ENCODE measurements at regions not wholly inside any gene's neighbourhood (a gene's known extent, or its start where the extent isn't known, plus 50 kb on each side); places are given as distances from the start of the nearest gene placed in this dataset.

DNA sequence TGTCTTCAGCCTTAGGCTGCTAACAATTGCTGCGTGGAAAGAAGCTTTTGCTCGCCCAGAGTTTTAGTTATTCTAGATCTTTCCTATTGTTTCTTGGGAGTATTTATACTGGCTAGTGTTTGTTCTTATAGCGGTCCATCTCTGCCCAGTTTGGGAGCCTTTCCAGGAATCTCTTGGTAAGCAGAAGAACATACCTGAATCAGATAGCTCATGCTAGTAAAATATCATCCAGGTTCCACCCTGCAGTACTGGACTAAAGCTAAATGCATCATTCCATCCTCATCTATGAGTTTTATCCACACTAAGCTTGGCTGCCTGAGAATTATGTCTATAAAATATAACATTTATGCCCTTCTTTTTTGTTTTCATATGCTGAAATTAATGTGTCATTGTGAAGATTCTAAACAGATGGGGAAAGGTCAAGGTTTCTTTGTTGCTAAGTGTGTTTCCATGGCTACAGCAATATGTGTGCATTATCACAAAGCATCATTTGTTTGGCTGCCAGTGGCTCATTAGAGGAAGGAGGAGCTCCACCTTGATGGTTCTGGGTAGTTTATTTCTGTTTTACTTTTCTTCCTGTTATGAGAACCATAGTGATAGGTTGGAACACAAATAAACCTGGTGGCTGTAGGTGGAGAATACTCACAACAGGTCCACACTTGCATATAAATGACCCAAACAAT, 182.8 kb downstream of the PIK3C3 start:
- DNase-seq (ENCODE audit: low read depth in 1 of 2, low spot score in 2 of 2): no peak
- Histone ChIP-seq H3K27ac (no peak overlapping the region), H3K4me3 (no peak overlapping the region), H3K9me3 (replicated peaks) (peaks cover 10% of the 10 kb centered on the region), H3K27me3 (replicated peaks) (no peaks in the 10 kb centered on the region), H3K36me3 (no peaks in the 10 kb centered on the region), H3K4me1 (replicated peaks) (no peaks in the 10 kb centered on the region)

DNA sequence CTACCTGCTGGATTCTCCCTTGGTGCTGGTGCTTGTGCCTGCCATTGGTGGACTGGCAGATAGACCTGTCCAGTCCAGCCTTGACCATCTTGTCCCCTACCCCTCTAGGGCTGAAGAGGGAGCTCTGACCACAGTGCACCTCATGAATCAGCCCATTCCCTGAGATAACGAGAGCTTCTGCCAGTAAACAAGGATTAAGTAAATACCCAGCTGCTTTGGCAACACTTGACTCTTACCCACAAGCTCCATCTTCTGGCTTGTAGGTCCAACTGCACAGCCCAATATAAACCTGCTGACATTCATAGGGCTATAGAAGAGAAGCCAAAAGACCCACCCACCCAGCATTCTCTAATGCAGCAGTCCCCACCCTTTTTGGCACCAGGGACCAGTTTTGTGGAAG, 186.4 kb downstream of the PIK3C3 start:
- DNase-seq (ENCODE audit: low read depth in 1 of 2, low spot score in 2 of 2): no peak

DNA sequence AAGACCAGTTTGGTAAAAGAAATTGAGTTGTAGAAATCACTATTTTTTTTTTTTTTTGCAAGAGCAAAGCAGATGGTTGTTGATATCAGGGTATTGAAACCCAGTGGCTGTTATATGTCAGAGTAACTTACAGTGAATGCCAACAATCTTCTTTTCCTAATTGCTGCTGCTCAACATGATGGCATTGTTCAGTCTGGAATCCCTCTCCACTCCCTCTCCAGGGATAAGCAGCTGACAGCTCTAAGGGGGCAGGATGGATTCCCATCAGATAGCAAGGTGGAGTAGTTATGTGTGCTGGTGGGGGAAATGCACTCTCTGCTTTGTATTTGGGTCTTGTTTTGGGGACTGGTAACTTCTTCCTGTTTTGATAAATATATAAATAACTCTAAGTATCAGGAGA, 200.0 kb downstream of the PIK3C3 start:
- Histone ChIP-seq H3K36me3 (no peaks in the 10 kb centered on the region), H3K4me1 (replicated peaks) (no peaks in the 10 kb centered on the region), H3K27me3 (replicated peaks) (no peaks in the 10 kb centered on the region), H3K27ac (no peak overlapping the region), H3K4me3 (no peak overlapping the region), H3K9me3 (replicated peaks) (no peaks in the 10 kb centered on the region)
- DNase-seq (ENCODE audit: low read depth in 1 of 2, low spot score in 2 of 2): no peak

More for the DNA sequence above, 186.4 kb downstream of the PIK3C3 start:
- Histone ChIP-seq H3K4me1 (replicated peaks) (peaks cover under 1% of the 10 kb centered on the region; the same call in 1 of the 2 replicates), H3K4me3 (no peak overlapping the region), H3K27me3 (replicated peaks) (no peaks in the 10 kb centered on the region), H3K9me3 (replicated peaks) (peaks cover 10% of the 10 kb centered on the region), H3K36me3 (no peaks in the 10 kb centered on the region), H3K27ac (no peak overlapping the region)

DNA sequence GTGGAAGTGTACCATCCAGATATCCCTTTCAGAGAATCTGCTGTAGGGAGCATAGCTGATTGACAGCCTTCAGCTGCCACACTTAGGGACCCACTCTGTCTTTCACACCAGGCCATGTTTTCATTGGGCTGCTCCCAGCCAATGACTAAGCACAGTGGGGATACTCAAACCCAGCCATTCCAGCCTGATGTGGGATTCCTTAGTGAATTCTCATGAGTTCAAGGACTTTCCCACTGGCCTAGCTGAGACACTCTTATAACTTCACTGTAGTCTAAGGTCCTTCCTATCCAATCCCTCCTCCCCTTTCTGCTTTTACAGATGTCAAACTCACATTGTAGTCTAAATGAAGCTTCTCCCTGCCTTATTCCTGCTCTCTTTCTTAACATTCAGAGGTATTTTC, 201.2 kb downstream of the PIK3C3 start:
- Histone ChIP-seq H3K4me1 (replicated peaks) (no peaks in the 10 kb centered on the region), H3K4me3 (no peak overlapping the region), H3K27ac (no peak overlapping the region), H3K36me3 (no peaks in the 10 kb centered on the region), H3K27me3 (replicated peaks) (no peaks in the 10 kb centered on the region), H3K9me3 (replicated peaks) (no peaks in the 10 kb centered on the region)
- DNase-seq (ENCODE audit: low read depth in 1 of 2, low spot score in 2 of 2): no peak

DNA sequence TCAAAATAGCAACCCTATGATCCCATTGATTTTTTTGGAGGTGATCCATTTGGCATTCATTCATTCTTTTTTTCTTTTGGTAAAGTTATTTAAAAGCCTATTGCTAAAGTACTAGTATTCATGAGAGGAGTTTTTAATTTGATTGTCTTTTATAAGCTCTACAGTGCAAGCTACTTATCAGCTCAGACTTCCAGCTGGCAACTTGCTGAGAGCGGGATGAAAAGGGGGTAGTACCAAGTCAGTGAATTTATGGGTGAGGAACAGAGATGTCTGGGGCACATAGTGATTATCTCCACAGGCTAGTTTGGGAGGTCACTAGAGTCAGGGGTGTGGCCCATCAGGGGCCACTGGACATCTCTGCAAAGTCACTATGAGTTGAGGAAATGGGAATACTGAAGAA, 202.4 kb downstream of the PIK3C3 start:
- no peak overlapping the region for H3K4me3 ChIP-seq
- no peak overlapping the region for H3K27ac ChIP-seq
- no peak for DNase-seq (ENCODE audit: low read depth in 1 of 2, low spot score in 2 of 2)
- H3K4me1 ChIP-seq (replicated peaks): no peaks in the 10 kb centered on the region
- H3K36me3 ChIP-seq: no peaks in the 10 kb centered on the region
- H3K27me3 ChIP-seq (replicated peaks): no peaks in the 10 kb centered on the region
- H3K9me3 ChIP-seq (replicated peaks): no peaks in the 10 kb centered on the region

DNA sequence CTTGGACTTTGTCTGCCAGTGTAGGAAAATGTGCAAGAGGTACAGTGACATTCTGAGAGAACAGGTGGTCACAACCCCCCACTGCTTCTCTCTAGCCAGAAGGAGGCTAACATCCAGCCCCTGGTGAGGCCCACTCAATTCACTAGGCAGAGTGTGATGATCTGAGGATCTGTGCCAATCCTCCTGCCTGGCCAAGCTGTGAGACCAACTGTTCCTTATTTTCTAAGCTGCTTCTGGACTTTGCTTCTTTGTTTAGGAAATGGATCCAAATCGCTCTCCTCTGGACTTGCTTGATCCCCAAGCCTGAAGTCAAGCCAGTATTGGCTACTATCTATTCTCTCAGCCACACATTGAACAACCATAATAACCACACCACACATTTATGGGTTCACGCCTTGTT, 202.8 kb downstream of the PIK3C3 start:
- Histone ChIP-seq H3K4me1 (replicated peaks) (no peaks in the 10 kb centered on the region), H3K36me3 (no peaks in the 10 kb centered on the region), H3K9me3 (replicated peaks) (no peaks in the 10 kb centered on the region), H3K27ac (no peak overlapping the region), H3K27me3 (replicated peaks) (no peaks in the 10 kb centered on the region), H3K4me3 (no peak overlapping the region)
- no peak for DNase-seq (ENCODE audit: low read depth in 1 of 2, low spot score in 2 of 2)

DNA sequence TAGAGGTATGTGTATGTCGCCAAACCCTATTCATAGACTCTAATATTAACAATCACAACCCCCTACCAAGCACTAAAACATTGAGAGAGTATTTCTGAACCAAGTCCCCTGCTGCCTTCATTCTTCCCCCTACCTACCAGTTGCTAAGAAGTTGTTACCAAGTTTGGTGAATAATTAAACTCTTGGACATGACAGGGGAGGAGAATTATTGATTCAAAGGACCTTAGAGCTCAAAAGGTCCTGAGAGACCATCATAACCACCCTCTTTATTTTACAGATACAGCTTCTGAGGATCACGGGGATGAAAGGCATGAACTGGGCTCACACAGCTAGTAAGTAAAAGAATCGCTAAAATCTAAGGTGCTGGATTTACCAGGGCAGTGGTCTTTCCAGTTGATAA, 204.1 kb downstream of the PIK3C3 start:
- Histone ChIP-seq H3K4me3 (no peak overlapping the region), H3K4me1 (replicated peaks) (peaks cover under 1% of the 10 kb centered on the region; the same call in 1 of the 2 replicates), H3K9me3 (replicated peaks) (no peaks in the 10 kb centered on the region), H3K27ac (no peak overlapping the region), H3K36me3 (no peaks in the 10 kb centered on the region), H3K27me3 (replicated peaks) (no peaks in the 10 kb centered on the region)
- DNase-seq (ENCODE audit: low read depth in 1 of 2, low spot score in 2 of 2): no peak

DNA sequence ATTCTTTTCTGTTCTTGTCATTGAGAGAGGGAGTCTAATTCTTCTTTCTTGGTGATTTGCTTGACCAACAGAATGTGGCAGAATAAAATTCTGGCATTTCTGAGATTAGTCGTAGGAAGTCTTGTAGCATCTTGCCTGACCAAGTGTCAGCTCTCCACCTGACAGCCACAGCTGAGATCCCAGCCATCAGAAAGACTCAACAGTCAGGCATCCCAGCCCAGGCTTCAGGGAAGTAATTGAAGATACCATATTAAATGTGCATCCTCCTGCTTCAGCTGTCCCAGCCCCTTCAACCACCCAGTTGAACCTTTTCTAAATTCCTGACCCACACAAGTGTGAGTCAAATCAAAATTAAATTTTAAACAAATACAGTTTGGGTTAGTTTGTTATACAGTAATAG, 208.3 kb downstream of the PIK3C3 start:
- Histone ChIP-seq H3K4me3 (no peak overlapping the region), H3K4me1 (replicated peaks) (peaks cover 18% of the 10 kb centered on the region), H3K9me3 (replicated peaks) (no peaks in the 10 kb centered on the region), H3K27ac (no peak overlapping the region), H3K27me3 (replicated peaks) (no peaks in the 10 kb centered on the region), H3K36me3 (no peaks in the 10 kb centered on the region)
- DNase-seq (ENCODE audit: low read depth in 1 of 2, low spot score in 2 of 2): no peak

DNA sequence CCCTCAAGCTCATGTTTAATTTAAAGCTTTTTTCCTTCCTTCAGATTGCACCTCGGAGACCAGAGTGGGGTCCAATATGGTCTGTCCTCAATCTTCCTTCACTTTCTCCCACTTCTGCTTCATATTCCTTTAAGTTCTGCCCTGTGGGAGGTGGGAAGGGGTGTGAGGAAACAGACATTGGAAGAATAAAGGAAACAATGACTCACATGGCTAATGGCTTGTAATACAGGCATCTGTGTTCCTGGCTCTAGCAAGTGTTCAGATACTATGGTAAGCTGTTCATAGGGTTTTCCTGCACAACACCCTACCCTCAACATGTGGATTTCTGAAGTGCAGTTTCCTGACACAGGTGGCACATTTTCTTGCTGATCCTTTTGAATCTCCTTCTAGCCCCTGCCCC, 209.5 kb downstream of the PIK3C3 start:
- no peaks in the 10 kb centered on the region for H3K36me3 ChIP-seq
- no peak overlapping the region for H3K4me3 ChIP-seq
- no peaks in the 10 kb centered on the region for H3K9me3 ChIP-seq (replicated peaks)
- no peak overlapping the region for H3K27ac ChIP-seq
- no peak for DNase-seq (ENCODE audit: low read depth in 1 of 2, low spot score in 2 of 2)
- H3K27me3 ChIP-seq (replicated peaks): no peaks in the 10 kb centered on the region
- H3K4me1 ChIP-seq (replicated peaks): peaks cover 31% of the 10 kb centered on the region

DNA sequence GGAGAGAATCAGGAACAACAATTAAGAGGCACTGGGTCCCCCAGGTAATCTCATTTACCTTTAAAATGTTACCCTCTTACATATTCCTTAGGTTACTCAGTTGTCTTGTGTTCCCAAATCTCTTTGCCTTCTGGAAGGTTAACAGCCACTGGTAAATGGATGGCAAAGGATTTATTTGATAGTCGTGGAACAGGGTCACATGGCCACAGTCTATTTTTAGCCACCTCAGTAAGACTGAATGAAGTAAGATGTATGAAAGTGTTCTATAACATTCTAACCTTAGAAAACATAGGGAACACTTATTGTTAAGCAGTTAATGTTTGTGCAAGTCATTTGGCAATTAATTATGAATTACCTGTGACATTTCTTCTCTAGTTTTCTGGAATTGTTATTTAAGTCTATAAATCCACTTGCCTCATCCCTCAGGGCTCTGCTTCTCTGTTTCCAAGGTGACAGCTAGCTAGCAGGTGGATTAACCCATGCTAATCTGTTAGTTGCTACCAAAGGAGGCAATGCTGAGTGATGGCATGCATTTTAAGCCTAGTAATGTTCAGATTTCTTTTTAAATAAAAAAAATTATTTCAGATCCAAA, 211.0 kb downstream of the PIK3C3 start:
- Histone ChIP-seq H3K4me1 (replicated peaks) (peaks cover 31% of the 10 kb centered on the region), H3K36me3 (no peaks in the 10 kb centered on the region), H3K9me3 (replicated peaks) (no peaks in the 10 kb centered on the region), H3K27me3 (replicated peaks) (no peaks in the 10 kb centered on the region), H3K27ac (no peak overlapping the region), H3K4me3 (no peak overlapping the region)
- no peak for DNase-seq (ENCODE audit: low read depth in 1 of 2, low spot score in 2 of 2)

DNA sequence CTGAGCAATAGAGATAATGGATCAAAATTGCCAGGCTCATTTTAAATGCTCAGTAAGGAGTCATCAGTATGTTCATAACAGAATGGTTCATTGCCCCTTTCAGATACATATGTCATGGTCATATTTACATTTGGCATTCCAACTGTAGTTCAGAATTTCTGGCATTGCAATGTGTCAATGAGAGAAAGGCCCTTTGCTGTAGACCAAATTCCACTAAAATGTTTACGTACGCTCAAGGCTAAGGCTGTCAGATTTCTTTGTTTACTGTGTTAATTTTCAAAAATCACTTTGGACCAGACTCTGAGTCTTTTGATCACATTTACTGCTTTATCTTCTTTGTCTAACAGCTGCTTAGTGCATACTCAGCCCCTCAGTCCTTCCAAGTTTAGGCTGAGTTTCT, 213.5 kb downstream of the PIK3C3 start:
- Histone ChIP-seq H3K27me3 (replicated peaks) (no peaks in the 10 kb centered on the region), H3K4me1 (replicated peaks) (peaks cover 31% of the 10 kb centered on the region), H3K9me3 (replicated peaks) (no peaks in the 10 kb centered on the region), H3K27ac (peak overlapping the region; percentile 59), H3K36me3 (no peaks in the 10 kb centered on the region), H3K4me3 (no peak overlapping the region)
- peak in 1 of 2 experiments; percentile 53 for DNase-seq (ENCODE audit: low read depth in 1 of 2, low spot score in 2 of 2)

DNA sequence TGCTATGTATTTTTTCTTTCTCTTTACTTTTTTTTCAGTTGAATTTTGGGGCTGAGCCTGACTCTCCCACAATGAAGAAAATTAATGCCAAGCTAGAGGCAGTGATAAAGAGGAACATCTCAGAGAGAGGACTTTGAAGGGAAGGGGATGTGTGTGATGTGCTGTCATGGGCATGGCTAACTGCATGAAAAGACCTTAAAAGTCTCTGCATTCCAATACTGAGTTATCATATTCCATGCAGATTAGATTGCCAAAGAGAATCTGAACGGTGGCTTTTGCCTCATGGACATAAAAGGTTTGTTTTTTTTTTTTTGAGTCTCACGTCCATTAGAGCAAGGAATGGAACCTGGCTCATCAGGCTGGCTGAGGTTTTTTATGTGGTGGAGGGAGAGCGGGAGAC, 213.9 kb downstream of the PIK3C3 start:
- peak overlapping the region; percentile 59 for H3K27ac ChIP-seq

DNA sequence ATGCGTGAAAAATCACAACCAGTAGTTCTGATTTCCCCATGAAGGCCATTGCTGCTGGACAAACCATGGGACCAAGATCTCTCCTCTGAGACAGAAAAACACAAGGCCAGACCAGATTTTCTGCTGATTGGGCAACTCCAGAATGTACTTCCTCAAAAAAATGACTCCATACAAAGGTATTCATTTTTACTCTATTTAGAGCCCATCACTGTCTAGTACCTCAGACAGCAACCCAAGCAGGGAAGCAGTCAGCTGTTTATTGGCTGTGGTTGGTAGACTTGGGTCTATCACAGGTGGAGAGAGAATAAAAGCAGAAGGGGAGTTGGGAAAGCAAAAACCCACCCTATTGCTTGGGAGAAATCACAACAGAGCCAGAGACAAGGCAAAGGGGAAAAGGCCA, 219.9 kb downstream of the PIK3C3 start:
- Histone ChIP-seq H3K27me3 (replicated peaks) (no peaks in the 10 kb centered on the region), H3K27ac (no peak overlapping the region), H3K36me3 (no peaks in the 10 kb centered on the region), H3K4me1 (replicated peaks) (no peaks in the 10 kb centered on the region), H3K4me3 (no peak overlapping the region), H3K9me3 (replicated peaks) (no peaks in the 10 kb centered on the region)
- DNase-seq (ENCODE audit: low read depth in 1 of 2, low spot score in 2 of 2): no peak

More for the DNA sequence above, 213.9 kb downstream of the PIK3C3 start:
- no peaks in the 10 kb centered on the region for H3K9me3 ChIP-seq (replicated peaks)
- H3K27me3 ChIP-seq (replicated peaks): no peaks in the 10 kb centered on the region
- H3K4me3 ChIP-seq: no peak overlapping the region
- H3K4me1 ChIP-seq (replicated peaks): peaks cover 31% of the 10 kb centered on the region
- no peak for DNase-seq (ENCODE audit: low read depth in 1 of 2, low spot score in 2 of 2)
- no peaks in the 10 kb centered on the region for H3K36me3 ChIP-seq

DNA sequence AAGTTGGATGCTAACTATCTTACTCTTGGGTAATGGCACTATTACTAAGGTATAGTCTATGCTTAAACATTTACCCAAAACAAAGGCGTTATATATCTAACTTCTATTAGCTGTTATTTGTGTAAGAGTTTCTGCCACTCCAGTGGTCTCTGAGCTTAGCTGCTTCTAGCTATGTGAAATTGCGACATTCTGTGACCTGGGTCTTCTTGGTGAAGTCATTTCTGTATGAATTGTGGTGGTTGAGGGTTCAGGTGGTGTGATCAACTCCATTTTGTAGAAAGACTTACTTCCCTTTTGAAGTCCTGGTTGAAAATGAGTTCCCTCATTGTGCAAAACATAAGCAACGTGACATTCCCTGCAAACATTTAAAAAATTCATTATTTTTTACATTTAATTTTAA, 221.6 kb downstream of the PIK3C3 start:
- H3K9me3 ChIP-seq (replicated peaks): no peaks in the 10 kb centered on the region

DNA sequence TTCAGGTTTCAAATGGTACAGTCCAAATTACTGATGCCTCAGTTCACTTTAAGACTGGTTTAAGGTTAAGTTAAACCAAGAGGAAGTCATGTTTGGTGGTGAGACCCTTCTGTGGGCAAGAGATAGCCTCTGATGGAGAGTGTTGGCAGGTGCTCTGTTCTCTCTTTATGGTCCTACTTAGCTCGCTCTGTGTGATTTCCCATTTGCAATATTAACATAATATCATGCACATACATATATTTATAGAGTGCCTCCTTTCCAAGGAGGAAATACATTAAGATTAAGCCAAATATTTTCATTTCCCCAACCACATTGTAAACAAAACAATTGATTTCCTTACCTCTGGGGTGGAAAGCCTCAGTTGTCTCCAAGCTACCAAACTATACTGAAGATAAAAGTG, 222.4 kb downstream of the PIK3C3 start:
- no peaks in the 10 kb centered on the region for H3K9me3 ChIP-seq (replicated peaks)
- H3K27me3 ChIP-seq (replicated peaks): no peaks in the 10 kb centered on the region
- H3K36me3 ChIP-seq: no peaks in the 10 kb centered on the region
- no peak overlapping the region for H3K27ac ChIP-seq
- peaks cover 10% of the 10 kb centered on the region for H3K4me1 ChIP-seq (replicated peaks)
- no peak overlapping the region for H3K4me3 ChIP-seq
- no peak for DNase-seq (ENCODE audit: low read depth in 1 of 2, low spot score in 2 of 2)

More for the DNA sequence above, 221.6 kb downstream of the PIK3C3 start:
- no peak for DNase-seq (ENCODE audit: low read depth in 1 of 2, low spot score in 2 of 2)
- Histone ChIP-seq H3K36me3 (no peaks in the 10 kb centered on the region), H3K4me1 (replicated peaks) (peaks cover 3% of the 10 kb centered on the region), H3K27me3 (replicated peaks) (no peaks in the 10 kb centered on the region), H3K4me3 (no peak overlapping the region), H3K27ac (no peak overlapping the region)
